RWPE2 (cell line): ENCODE measurements at regions not wholly inside any gene's neighbourhood (a gene's known extent, or its start where the extent isn't known, plus 50 kb on each side); places are given as distances from the start of the nearest gene placed in this dataset.

Source experiments
- ATAC-seq: fragments of 200-7000 bp; cut with Tn5 transposase; 3 replicates; pipeline ENCODE4 v1.9.1; 2021; ENCODE audit warnings: low read depth
- DNase-seq: peaks from one replicate; pipeline ENCODE4 v3.0.0-alpha.2; 2020; ENCODE audit warnings: low spot score
- H3K27ac ChIP-seq: fragments of 450-650 bp; 2 replicates; pipeline ENCODE4 v1.5.1; 2017; ENCODE audit warnings: mild to moderate bottlenecking; ENCODE audit not compliant: poor library complexity, severe bottlenecking
- H3K27me3 ChIP-seq: fragments of 250-450 bp; sonication (Bioruptor Pico); 2 replicates; pipeline ENCODE4 v1.5.1; 2021; ENCODE audit warnings: mild to moderate bottlenecking, moderate library complexity; ENCODE audit not compliant: insufficient read depth, poor library complexity, severe bottlenecking
- H3K36me3 ChIP-seq: fragments of 250-450 bp; sonication (Bioruptor Pico); 2 replicates; pipeline ENCODE4 v1.5.1; 2020; ENCODE audit warnings: low read depth, mild to moderate bottlenecking, moderate library complexity
- H3K4me1 ChIP-seq: fragments of 250-450 bp; sonication (Bioruptor Pico); 2 replicates; pipeline ENCODE4 v1.5.1; 2021; ENCODE audit warnings: mild to moderate bottlenecking, moderate library complexity; ENCODE audit not compliant: insufficient read depth, poor library complexity, severe bottlenecking
- H3K4me3 ChIP-seq: fragments of 250-450 bp; sonication (Bioruptor Pico); 2 replicates; pipeline ENCODE4 v1.5.1; 2021; ENCODE audit warnings: mild to moderate bottlenecking, moderate library complexity; ENCODE audit not compliant: severe bottlenecking
- H3K9me3 ChIP-seq: fragments of 250-450 bp; sonication (Bioruptor Pico); 2 replicates; pipeline ENCODE4 v1.5.1; 2021; ENCODE audit warnings: mild to moderate bottlenecking, moderate library complexity; ENCODE audit not compliant: severe bottlenecking
- CTCF ChIP-seq: fragments of 450-650 bp; IDR thresholded peaks from one replicate; pipeline ENCODE4 v1.5.1; 2017; ENCODE audit warnings: mild to moderate bottlenecking, moderate library complexity; ENCODE audit not compliant: poor library complexity, severe bottlenecking

- Histone ChIP-seq H3K27ac (no peak overlapping the region), H3K27me3 (no peaks in the 10 kb centered on the region), H3K9me3 (no peaks in the 10 kb centered on the region), H3K4me1 (peaks cover 1% of the 10 kb centered on the region), H3K36me3 (no peaks in the 10 kb centered on the region), H3K4me3 (no peak overlapping the region)
- no peak for TF ChIP-seq CTCF
- no peak for DNase-seq
- ATAC-seq = no peak
Measured at GRCh38 chr18:73733376-73733775, 414.3 kb downstream of the FBXO15 start.

GRCh38 chr18:73728657-73729056 lies 419.0 kb downstream of the FBXO15 start:
- Histone ChIP-seq H3K27me3 (no peaks in the 10 kb centered on the region), H3K4me1 (no peaks in the 10 kb centered on the region), H3K9me3 (no peaks in the 10 kb centered on the region), H3K4me3 (no peak overlapping the region), H3K36me3 (no peaks in the 10 kb centered on the region), H3K27ac (no peak overlapping the region)
- no peak for TF ChIP-seq CTCF
- DNase-seq = no peak
- ATAC-seq = no peak

GRCh38 chr18:73724958-73725357 lies 422.7 kb downstream of the FBXO15 start:
- no peak for TF ChIP-seq CTCF
- Histone ChIP-seq H3K4me3 (no peak overlapping the region), H3K27ac (no peak overlapping the region), H3K4me1 (no peaks in the 10 kb centered on the region), H3K9me3 (no peaks in the 10 kb centered on the region), H3K27me3 (no peaks in the 10 kb centered on the region), H3K36me3 (no peaks in the 10 kb centered on the region)
- ATAC-seq (no peak), DNase-seq (no peak)

- no peak overlapping the region for H3K4me3 ChIP-seq
- DNase-seq (no peak), ATAC-seq (no peak)
- H3K27ac ChIP-seq = no peak overlapping the region
- TF ChIP-seq CTCF = no peak
- no peaks in the 10 kb centered on the region for H3K9me3 ChIP-seq
- peaks cover 9% of the 10 kb centered on the region for H3K4me1 ChIP-seq
- no peaks in the 10 kb centered on the region for H3K27me3 ChIP-seq
- no peaks in the 10 kb centered on the region for H3K36me3 ChIP-seq
Measured at GRCh38 chr18:73719611-73720010, 428.0 kb downstream of the FBXO15 start.

DNA sequence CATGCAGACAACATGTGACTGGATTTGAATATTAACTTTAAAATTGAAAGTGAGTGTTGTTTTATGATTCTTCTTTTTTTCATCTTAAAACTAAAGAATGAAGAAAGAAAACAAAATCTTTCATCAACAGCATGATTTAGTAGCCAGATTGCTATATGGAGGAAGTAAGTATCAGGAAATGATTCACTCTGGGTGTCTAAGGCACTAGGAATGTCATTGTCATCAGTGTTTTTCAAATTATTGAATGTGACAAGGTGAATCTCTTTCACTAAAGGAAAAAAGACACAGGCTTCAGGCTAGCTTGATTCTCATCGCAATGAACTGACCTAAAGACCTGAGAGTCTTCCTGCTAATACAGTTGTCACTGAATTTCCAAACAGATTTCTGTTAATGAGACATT lies 430.1 kb downstream of the FBXO15 start:
- ATAC-seq = no peak
- Histone ChIP-seq H3K4me1 (peaks cover 9% of the 10 kb centered on the region), H3K36me3 (no peaks in the 10 kb centered on the region), H3K27ac (peak overlapping the region; percentile 18), H3K4me3 (no peak overlapping the region), H3K27me3 (no peaks in the 10 kb centered on the region), H3K9me3 (no peaks in the 10 kb centered on the region)
- TF ChIP-seq CTCF = no peak
- no peak for DNase-seq
